ENCODE measurements at regions not wholly inside any gene's neighbourhood (a gene's known extent, or its start where the extent isn't known, plus 50 kb on each side); places are given as distances from the start of the nearest gene placed in this dataset.

GRCh38 chr5:34522599-34523386 lies 133.3 kb upstream of the RAI14 start:
- TF ChIP-seq, protein P1, sequence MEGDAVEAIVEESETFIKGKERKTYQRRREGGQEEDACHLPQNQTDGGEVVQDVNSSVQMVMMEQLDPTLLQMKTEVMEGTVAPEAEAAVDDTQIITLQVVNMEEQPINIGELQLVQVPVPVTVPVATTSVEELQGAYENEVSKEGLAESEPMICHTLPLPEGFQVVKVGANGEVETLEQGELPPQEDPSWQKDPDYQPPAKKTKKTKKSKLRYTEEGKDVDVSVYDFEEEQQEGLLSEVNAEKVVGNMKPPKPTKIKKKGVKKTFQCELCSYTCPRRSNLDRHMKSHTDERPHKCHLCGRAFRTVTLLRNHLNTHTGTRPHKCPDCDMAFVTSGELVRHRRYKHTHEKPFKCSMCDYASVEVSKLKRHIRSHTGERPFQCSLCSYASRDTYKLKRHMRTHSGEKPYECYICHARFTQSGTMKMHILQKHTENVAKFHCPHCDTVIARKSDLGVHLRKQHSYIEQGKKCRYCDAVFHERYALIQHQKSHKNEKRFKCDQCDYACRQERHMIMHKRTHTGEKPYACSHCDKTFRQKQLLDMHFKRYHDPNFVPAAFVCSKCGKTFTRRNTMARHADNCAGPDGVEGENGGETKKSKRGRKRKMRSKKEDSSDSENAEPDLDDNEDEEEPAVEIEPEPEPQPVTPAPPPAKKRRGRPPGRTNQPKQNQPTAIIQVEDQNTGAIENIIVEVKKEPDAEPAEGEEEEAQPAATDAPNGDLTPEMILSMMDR (IDR thresholded peaks at IDR 0.05; ENCODE audit: insufficient read depth, low read length), result peak; percentile 68
- TF ChIP-seq GABPA (IDR thresholded peaks at IDR 0.05; ENCODE audit: low read depth) (no peak), REST (IDR thresholded peaks at IDR 0.05; ENCODE audit: insufficient replicate concordance, low read depth) (no peak), SPI1 (IDR thresholded peaks at IDR 0.05; ENCODE audit: borderline replicate concordance, low read depth) (no peak), POLR2AphosphoS5 (IDR thresholded peaks at IDR 0.05; ENCODE audit: low read depth) (no peak)
- H3K27ac ChIP-seq (replicated peaks), result no peak overlapping the region
- peak; percentile 29 to 51 for DNase-seq (ENCODE audit: low read depth in 1 of 2, low spot score in 1 of 2)

GRCh38 chr5:34523387-34523726 lies 132.8 kb upstream of the RAI14 start:
- TF ChIP-seq POLR2AphosphoS5 (IDR thresholded peaks at IDR 0.05; ENCODE audit: low read depth), result no peak
- TF ChIP-seq REST (IDR thresholded peaks at IDR 0.05; ENCODE audit: insufficient replicate concordance, low read depth), result no peak
- TF ChIP-seq SPI1 (IDR thresholded peaks at IDR 0.05; ENCODE audit: borderline replicate concordance, low read depth), result no peak
- TF ChIP-seq, protein P1 (IDR thresholded peaks at IDR 0.05; ENCODE audit: insufficient read depth, low read length), result no peak
- no peak for TF ChIP-seq GABPA (IDR thresholded peaks at IDR 0.05; ENCODE audit: low read depth)
- H3K27me3 ChIP-seq (ENCODE audit: insufficient read depth, poor library complexity, severe bottlenecking), result peaks cover under 1% of the 10 kb centered on the region
- H3K4me3 ChIP-seq (replicated peaks; ENCODE audit: insufficient read depth, low read length), result no peak overlapping the region
- no peak for DNase-seq (ENCODE audit: low read depth in 1 of 2, low spot score in 1 of 2)
- H3K27ac ChIP-seq (replicated peaks), result no peak overlapping the region

More at GRCh38 chr5:34522599-34523386, 133.3 kb upstream of the RAI14 start:
- no peak overlapping the region for H3K4me3 ChIP-seq (replicated peaks; ENCODE audit: insufficient read depth, low read length)
- H3K27me3 ChIP-seq (ENCODE audit: insufficient read depth, poor library complexity, severe bottlenecking), result peaks cover 4% of the 10 kb centered on the region

DNA sequence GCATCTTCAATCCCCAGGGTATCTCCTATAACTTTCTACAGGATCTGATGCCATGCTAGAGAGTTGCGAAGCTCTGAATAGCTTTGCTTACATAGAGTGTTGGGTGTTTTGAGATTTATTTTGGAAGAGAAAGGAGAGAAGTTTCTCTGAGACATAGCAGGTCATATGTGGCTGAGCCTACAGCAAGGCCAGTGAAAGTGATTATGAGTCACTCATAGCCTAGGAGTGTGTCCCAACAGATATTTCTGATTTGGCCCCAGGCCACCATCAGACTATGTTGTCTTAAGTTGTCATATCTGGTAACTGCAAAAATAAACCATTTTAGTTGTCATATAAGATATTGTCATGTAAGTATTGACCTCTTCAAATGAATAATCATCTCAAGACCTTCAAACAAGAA lies 132.0 kb upstream of the RAI14 start:
- TF ChIP-seq REST (IDR thresholded peaks at IDR 0.05; ENCODE audit: insufficient replicate concordance, low read depth), result no peak
- TF ChIP-seq SPI1 (IDR thresholded peaks at IDR 0.05; ENCODE audit: borderline replicate concordance, low read depth), result no peak
- no peak for TF ChIP-seq GABPA (IDR thresholded peaks at IDR 0.05; ENCODE audit: low read depth)
- TF ChIP-seq, protein P1 (IDR thresholded peaks at IDR 0.05; ENCODE audit: insufficient read depth, low read length), result no peak
- TF ChIP-seq POLR2AphosphoS5 (IDR thresholded peaks at IDR 0.05; ENCODE audit: low read depth), result no peak
- Histone ChIP-seq H3K4me3 (replicated peaks; ENCODE audit: insufficient read depth, low read length) (no peak overlapping the region), H3K27me3 (ENCODE audit: insufficient read depth, poor library complexity, severe bottlenecking) (no peaks in the 10 kb centered on the region), H3K27ac (replicated peaks) (no peak overlapping the region)
- DNase-seq (ENCODE audit: low read depth in 1 of 2, low spot score in 1 of 2), result no peak

All from HL-60 (cell line).